GM03348 (cell line): ENCODE measurements at regions not wholly inside any gene's neighbourhood (a gene's known extent, or its start where the extent isn't known, plus 50 kb on each side); places are given as distances from the start of the nearest gene placed in this dataset.
A peak's percentile ranks its signal among the peaks of the same experiment; 100 is the strongest.

Source experiments
- DNase-seq: peaks from one replicate; pipeline ENCODE4 v3.0.0; 2012; ENCODE audit warnings: low spot score

GRCh38 chr4:10335050-10335449, 122.2 kb downstream of the ZNF518B start:
- DNase-seq = no peak

GRCh38 chr4:10334506-10335028, 122.7 kb downstream of the ZNF518B start:
- no peak for DNase-seq

DNA sequence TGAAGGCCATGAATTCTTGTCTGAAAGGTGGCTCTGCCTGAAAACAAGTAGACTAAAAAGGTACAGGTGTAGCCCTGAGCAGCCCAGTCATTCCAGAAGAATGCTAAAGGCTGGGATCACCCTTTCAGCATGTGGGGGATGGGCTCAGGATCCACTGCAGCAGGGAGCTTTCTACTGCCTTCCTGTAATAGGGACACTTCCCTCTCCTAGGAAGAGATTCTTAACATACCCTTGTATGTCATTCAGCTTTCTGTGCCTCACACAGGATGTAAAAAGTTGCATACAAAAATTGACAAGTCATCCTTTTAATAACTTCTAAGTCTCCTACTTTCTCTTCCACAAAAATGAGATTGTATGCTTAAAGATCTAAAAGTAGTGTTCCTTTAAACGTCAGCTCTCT, 123.3 kb downstream of the ZNF518B start:
- no peak for DNase-seq

- no peak for DNase-seq
Measured at GRCh38 chr4:10326075-10326474, 131.2 kb downstream of the ZNF518B start.

GRCh38 chr4:10321931-10322330, 135.3 kb downstream of the ZNF518B start:
- no peak for DNase-seq

GRCh38 chr4:10320130-10320529, 137.1 kb downstream of the ZNF518B start:
- DNase-seq = no peak

- no peak for DNase-seq
Measured at GRCh38 chr4:10317345-10317744, 139.9 kb downstream of the ZNF518B start.

DNA sequence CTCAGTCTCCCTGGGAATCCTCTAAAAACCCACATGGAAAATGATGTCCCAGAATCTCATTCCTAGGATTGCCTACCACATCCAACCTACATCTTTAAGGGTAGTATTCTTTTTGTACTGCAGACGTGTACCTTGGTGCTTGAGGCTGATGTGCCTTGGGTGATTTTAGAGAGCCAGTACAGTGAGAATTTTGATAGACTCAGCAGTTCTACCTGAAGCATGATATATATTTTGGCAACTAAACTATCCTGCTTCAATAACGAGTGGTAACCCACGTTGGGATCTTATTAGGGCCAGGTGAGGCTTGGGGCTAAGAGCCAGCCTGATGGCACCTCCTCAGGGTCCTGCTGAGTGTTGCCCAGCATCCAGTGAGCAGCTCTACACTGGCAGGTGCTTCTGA, 140.4 kb downstream of the ZNF518B start:
- DNase-seq = no peak

DNA sequence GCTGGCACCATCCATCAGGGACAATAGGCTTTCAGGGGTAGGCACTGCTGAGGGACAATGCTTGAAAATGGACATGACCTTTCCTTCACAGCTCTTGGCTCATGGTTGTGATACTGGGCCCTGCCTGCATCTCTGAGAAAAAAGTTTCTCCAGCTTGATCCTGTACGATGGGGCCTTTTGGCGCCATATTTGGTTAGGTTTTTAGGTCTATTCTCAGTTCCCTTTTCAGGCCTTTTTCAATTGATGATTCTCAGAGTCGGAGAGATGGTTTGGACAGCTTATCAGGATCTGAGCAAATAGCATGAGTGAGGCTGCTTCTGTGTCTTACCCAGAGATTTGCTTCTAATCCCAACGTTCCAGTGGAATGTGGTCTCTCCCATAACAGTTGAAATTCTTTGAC, 141.6 kb downstream of the ZNF518B start:
- no peak for DNase-seq

DNA sequence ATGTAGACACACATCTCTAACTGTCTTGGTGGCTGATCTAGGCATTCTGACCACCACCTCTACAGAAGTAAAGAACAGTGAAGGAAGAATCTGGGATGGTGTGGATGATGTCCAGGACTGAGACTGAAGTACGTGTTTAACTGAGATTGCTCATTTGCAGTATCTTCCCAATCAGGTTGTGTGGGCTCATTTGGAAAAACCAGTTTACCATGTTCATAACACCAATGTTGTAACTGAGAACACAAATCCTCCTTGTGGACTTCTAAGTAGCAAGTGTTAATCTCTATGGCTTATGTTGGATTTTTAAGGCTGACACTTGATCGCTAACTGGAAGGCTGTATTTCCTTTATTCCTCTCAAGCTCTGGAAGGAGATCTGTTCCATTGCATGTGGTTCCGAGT, 144.7 kb downstream of the ZNF518B start:
- no peak for DNase-seq

GRCh38 chr4:10311939-10312338, 145.3 kb downstream of the ZNF518B start:
- no peak for DNase-seq

DNA sequence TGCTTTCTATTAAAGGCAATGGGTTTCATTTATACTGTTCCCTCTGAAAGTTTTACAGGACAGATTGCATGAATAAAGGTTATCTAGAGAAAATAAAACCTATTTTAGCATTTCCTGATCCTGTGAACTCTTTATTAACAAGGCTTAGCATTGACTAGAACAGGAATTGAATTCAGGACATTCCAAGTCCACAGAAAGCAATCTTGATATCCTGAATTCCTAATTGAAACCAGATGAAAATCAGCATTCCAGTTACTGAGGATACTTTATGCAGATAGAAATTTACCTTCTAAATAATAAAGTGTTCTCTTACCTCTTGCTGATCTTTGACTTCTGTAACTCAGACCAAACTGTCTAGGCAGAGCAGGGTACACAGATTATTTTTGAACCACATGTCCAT, 151.4 kb downstream of the ZNF518B start:
- peak; percentile 29 for DNase-seq

GRCh38 chr4:10303291-10303690, 153.9 kb downstream of the ZNF518B start:
- no peak for DNase-seq

GRCh38 chr4:10302096-10302495, 155.1 kb downstream of the ZNF518B start:
- no peak for DNase-seq

DNA sequence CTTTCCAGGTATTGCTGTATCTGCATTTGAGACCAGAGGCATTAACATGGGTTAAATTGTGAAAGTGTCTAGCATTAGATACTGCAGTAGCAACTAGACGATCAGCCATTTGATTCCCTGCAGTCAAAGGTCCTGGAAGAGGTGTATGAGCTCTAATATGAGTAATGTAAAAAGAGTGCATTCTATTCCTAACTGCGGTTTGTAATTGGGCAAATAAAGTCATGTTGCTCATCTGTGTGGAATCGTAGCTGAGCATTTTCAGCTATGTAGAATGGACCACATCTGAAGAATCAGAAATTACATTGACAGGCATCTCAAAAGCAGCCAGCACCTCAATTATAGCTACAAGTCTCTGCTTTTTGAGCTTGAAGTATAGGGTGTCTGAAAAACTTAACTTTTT, 157.6 kb downstream of the ZNF518B start:
- DNase-seq = peak; percentile 12

- DNase-seq = no peak
Measured at GRCh38 chr4:10298681-10299080, 158.5 kb downstream of the ZNF518B start.

GRCh38 chr4:10296730-10297129, 160.5 kb downstream of the ZNF518B start:
- peak; percentile 22 for DNase-seq

DNA sequence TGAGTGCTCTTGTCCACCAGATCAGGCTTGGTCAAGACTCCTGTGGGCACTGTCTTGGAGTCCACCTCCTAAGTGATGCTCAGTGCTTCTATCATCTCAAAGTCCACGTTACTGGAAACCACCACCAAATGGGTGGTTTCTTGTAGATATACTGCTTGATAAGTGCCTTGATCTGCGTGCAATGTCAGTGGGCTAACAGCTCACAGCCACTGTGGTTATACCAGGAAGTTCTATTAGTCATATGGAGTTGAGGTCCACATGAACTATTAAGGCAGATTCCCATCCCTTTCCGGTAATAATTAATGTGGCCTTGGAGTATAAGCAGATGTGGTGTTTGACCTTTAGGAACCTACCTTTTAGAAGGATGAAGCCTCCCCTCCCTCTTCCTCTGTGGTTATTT, 161.9 kb downstream of the ZNF518B start:
- DNase-seq = no peak

GRCh38 chr4:10289538-10289906, 167.7 kb downstream of the ZNF518B start:
- DNase-seq = no peak

GRCh38 chr4:10288830-10289537, 168.2 kb downstream of the ZNF518B start:
- no peak for DNase-seq

- DNase-seq = no peak
Measured at GRCh38 chr4:10285028-10285427, 168.4 kb upstream of the WDR1 start.

GRCh38 chr4:10283761-10284160, 167.2 kb upstream of the WDR1 start:
- no peak for DNase-seq

- peak; percentile 25 for DNase-seq
Measured at GRCh38 chr4:10281996-10282395, 165.4 kb upstream of the WDR1 start.

GRCh38 chr4:10279261-10279660, 162.7 kb upstream of the WDR1 start:
- no peak for DNase-seq
